GM13976 (cell line): ENCODE measurements at regions not wholly inside any gene's neighbourhood (a gene's known extent, or its start where the extent isn't known, plus 50 kb on each side); places are given as distances from the start of the nearest gene placed in this dataset.

Experiments used
- DNase-seq: peaks from one replicate; pipeline ENCODE4 v3.0.0; 2012; ENCODE audit warnings: low spot score
- CTCF ChIP-seq: IDR thresholded peaks from 2 replicates; pipeline ENCODE4 v1.5.1; 2012; ENCODE audit warnings: borderline replicate concordance, mild to moderate bottlenecking; ENCODE audit not compliant: insufficient read depth; ENCODE audit errors: extremely low read depth, missing control alignments, control extremely low read depth
- in situ Hi-C: fragments of 300-500 bp; cut with MboI; formaldehyde crosslinking; loops from one replicate; pipeline ENCODE4 v1.12.0; 2022; ENCODE audit warnings: low sequenced_read_pairs, mixed read lengths, inconsistent platforms; ENCODE audit not compliant: unreplicated experiment

GRCh38 chr2:16278421-16279200 is 338.3 kb downstream of the MYCN start:
- TF ChIP-seq CTCF, result no peak
- DNase-seq, result no peak
- in situ Hi-C loops, result no loop called here

GRCh38 chr2:16277117-16277516 is 336.8 kb downstream of the MYCN start:
- in situ Hi-C loops, result no loop called here
- no peak for TF ChIP-seq CTCF
- DNase-seq, result no peak

GRCh38 chr2:16275661-16276060 is 335.3 kb downstream of the MYCN start:
- no peak for TF ChIP-seq CTCF
- DNase-seq, result no peak
- in situ Hi-C loops, result no loop called here

GRCh38 chr2:16275131-16275530 is 334.8 kb downstream of the MYCN start:
- in situ Hi-C loops, result no loop called here
- DNase-seq, result no peak
- no peak for TF ChIP-seq CTCF

GRCh38 chr2:16273111-16273510 is 332.8 kb downstream of the MYCN start:
- in situ Hi-C loops, result no loop called here
- DNase-seq, result no peak
- TF ChIP-seq CTCF, result no peak

GRCh38 chr2:16272038-16272788 is 331.9 kb downstream of the MYCN start:
- in situ Hi-C loops, result no loop called here
- no peak for TF ChIP-seq CTCF
- no peak for DNase-seq
